Endothelial cell (in vitro differentiated cells): ENCODE measurements at regions not wholly inside any gene's neighbourhood (a gene's known extent, or its start where the extent isn't known, plus 50 kb on each side); places are given as distances from the start of the nearest gene placed in this dataset.

ENCODE experiments used
- DNase-seq: peaks from one replicate; pipeline ENCODE4 v3.0.0; 2021; ENCODE audit warnings: low spot score
- H3K27ac Mint-ChIP-seq: one replicate; pipeline ENCODE4 v1.8.0; 2021; ENCODE audit warnings: mixed read lengths, inconsistent platforms; ENCODE audit not compliant: unreplicated experiment
- H3K27me3 Mint-ChIP-seq: one replicate; pipeline ENCODE4 v1.8.0; 2021; ENCODE audit warnings: mild to moderate bottlenecking, moderate library complexity, mixed read lengths, inconsistent platforms; ENCODE audit not compliant: unreplicated experiment
- H3K36me3 Mint-ChIP-seq: one replicate; pipeline ENCODE4 v1.8.0; 2021; ENCODE audit warnings: mild to moderate bottlenecking, low read depth, mixed read lengths, inconsistent platforms; ENCODE audit not compliant: unreplicated experiment
- H3K4me1 Mint-ChIP-seq: one replicate; pipeline ENCODE4 v1.8.0; 2021; ENCODE audit warnings: mild to moderate bottlenecking, mixed read lengths, inconsistent platforms; ENCODE audit not compliant: unreplicated experiment
- H3K4me3 Mint-ChIP-seq: one replicate; pipeline ENCODE4 v1.8.0; 2021; ENCODE audit warnings: mild to moderate bottlenecking, mixed read lengths, inconsistent platforms; ENCODE audit not compliant: unreplicated experiment
- H3K9me3 Mint-ChIP-seq: one replicate; pipeline ENCODE4 v1.8.0; 2021; ENCODE audit warnings: mixed read lengths, inconsistent platforms; ENCODE audit not compliant: unreplicated experiment
- TF ChIP-seq, protein P1 (sequence below): fragments of 200-600 bp; sonication (generic); IDR thresholded peaks from one replicate; pipeline ENCODE4 v1.5.0; 2021; ENCODE audit warnings: antibody characterized with exemption; ENCODE audit not compliant: unreplicated experiment

DNA sequence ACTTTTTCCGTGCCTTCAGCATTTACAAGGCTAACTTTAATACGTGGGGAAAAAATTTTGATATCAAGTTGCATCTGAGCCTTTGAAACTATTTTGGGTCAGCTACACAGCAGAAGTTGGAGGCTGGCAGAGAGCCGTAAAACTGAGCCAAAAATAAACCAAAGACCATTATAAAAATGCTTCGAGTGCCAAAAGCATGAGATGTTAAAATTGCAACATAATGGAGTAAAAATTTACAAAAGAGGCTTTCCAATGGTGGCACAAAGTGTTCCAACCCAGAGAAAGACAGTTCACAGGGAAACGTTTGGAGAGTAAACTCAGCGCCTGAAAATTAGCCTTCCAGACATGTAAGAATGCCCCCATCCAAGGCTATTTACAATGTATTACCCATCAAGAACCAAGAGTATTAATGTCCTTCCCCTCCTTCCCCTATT, 190.3 kb downstream of the TLE1 start:
- H3K27me3 Mint-ChIP-seq: no peaks in the 10 kb centered on the region
- TF ChIP-seq, protein P1, sequence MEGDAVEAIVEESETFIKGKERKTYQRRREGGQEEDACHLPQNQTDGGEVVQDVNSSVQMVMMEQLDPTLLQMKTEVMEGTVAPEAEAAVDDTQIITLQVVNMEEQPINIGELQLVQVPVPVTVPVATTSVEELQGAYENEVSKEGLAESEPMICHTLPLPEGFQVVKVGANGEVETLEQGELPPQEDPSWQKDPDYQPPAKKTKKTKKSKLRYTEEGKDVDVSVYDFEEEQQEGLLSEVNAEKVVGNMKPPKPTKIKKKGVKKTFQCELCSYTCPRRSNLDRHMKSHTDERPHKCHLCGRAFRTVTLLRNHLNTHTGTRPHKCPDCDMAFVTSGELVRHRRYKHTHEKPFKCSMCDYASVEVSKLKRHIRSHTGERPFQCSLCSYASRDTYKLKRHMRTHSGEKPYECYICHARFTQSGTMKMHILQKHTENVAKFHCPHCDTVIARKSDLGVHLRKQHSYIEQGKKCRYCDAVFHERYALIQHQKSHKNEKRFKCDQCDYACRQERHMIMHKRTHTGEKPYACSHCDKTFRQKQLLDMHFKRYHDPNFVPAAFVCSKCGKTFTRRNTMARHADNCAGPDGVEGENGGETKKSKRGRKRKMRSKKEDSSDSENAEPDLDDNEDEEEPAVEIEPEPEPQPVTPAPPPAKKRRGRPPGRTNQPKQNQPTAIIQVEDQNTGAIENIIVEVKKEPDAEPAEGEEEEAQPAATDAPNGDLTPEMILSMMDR: no peak
- H3K27ac Mint-ChIP-seq: no peak overlapping the region
- DNase-seq: no peak
- no peak overlapping the region for H3K4me3 Mint-ChIP-seq
- H3K4me1 Mint-ChIP-seq: no peaks in the 10 kb centered on the region
- no peaks in the 10 kb centered on the region for H3K36me3 Mint-ChIP-seq
- no peaks in the 10 kb centered on the region for H3K9me3 Mint-ChIP-seq

DNA sequence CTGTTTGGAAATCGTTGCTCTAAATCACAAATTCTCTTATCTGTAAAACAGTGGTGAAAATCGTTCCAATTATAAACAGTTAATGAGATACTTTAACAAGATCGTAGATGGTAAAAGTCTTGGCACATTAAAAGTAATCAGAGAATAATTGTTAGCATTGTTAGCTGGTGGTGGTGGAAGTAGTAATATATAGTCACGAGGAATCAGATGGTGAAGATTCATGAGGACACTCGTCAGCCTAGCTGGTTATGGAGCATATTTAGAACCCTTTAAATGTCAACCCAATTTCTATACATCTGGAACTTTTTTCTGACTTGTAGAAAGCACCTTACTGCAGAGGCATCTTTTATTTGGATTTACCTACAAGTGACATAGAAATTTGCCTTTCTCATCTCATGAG, 190.8 kb downstream of the TLE1 start:
- H3K27me3 Mint-ChIP-seq: no peaks in the 10 kb centered on the region
- H3K36me3 Mint-ChIP-seq: no peaks in the 10 kb centered on the region
- H3K9me3 Mint-ChIP-seq: no peaks in the 10 kb centered on the region
- TF ChIP-seq, protein P1: no peak
- no peaks in the 10 kb centered on the region for H3K4me1 Mint-ChIP-seq
- H3K4me3 Mint-ChIP-seq: no peak overlapping the region
- DNase-seq: no peak
- no peak overlapping the region for H3K27ac Mint-ChIP-seq

DNA sequence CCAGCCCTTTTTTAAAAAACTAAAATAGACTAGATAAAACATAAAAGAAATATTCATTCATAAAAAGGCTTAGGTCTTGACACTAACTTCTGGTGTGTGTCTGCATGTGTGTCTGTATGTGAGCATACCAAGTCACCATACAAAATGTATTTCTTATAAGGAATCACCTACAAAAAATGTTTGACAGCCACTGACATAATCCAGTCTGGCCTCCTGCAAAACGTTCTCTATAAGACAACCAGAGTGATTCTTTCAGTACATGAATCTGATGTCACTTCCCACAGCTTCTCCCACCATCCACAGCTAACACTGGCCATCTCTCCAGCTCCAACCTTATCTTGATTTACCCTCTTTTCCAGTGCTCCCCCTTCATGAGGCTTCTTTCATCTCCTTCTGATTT, 192.3 kb downstream of the TLE1 start:
- Mint-ChIP-seq H3K4me3 (no peak overlapping the region), H3K27ac (no peak overlapping the region), H3K27me3 (no peaks in the 10 kb centered on the region), H3K4me1 (no peaks in the 10 kb centered on the region), H3K36me3 (no peaks in the 10 kb centered on the region), H3K9me3 (no peaks in the 10 kb centered on the region)
- TF ChIP-seq, protein P1: no peak
- no peak for DNase-seq

DNA sequence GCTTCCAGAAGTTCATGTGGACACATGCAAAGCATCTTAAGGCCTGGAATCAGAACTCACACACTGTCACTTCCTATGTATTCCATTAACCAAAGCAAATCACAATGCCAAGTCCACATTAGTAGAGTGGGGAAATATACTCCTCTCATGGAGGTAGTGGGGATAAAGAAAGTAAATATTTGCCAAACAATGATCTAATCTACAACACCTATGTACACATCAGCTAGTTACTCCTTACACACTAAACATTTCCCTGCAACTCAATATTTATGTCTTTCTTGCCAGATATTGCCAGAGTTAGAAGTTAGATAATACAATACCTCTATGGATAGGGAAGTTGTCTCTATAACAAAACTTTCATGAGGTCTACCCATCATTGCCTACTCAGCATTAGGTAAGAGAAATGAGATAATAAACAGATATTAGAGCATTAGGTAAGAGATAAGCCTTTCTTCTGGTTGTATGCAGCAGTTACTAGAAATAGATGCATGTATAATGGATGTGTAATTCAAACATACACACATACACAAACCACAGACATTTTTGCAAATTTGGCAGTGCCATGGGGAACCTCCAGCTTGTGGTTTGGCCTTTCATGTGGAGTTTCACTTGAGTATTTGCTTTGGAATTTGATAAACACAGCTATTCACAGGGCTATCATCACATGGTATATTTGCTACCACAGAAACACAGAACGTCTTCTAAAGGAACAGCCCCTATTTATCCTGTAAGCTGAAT, 196.5 kb downstream of the TLE1 start:
- no peak for DNase-seq
- H3K36me3 Mint-ChIP-seq: no peaks in the 10 kb centered on the region
- no peak overlapping the region for H3K27ac Mint-ChIP-seq
- no peak overlapping the region for H3K4me3 Mint-ChIP-seq
- peaks cover 1% of the 10 kb centered on the region for H3K4me1 Mint-ChIP-seq
- TF ChIP-seq, protein P1: no peak
- no peaks in the 10 kb centered on the region for H3K9me3 Mint-ChIP-seq
- no peaks in the 10 kb centered on the region for H3K27me3 Mint-ChIP-seq

DNA sequence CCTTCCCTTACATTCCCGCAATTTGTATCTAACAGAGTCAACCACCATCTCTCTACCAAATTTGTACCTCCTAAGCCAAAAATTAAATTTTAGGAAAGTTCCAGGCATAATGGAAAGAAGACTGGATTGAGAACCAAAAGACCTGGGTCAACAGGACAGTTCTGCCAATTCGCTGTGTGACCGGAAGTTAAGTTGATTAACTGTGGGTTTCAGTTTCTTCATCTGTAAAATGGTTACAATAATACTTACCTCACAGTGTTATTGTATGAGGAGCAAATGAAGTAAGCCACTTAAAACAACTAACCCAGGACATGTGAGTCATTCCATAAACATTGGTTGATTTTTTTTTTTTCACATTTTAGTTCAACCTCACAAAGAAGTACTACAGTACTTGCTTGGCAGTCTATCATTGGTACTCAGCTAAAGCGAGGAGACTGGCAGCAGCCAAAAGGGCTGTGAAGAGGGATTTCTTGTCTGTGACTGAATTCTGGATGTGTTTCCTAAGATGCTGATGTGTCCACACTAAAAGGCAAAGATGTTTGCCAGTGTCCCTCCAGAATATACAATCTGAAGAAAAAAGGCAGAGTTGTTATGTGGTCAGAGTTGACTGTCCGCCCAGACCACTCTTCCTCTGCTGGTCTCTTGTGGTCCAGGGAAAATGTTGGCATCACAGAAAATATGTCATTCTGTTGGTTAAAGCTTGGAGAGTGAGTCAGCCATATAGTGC, 198.6 kb downstream of the TLE1 start:
- no peak overlapping the region for H3K27ac Mint-ChIP-seq
- no peaks in the 10 kb centered on the region for H3K9me3 Mint-ChIP-seq
- peaks cover 3% of the 10 kb centered on the region for H3K4me1 Mint-ChIP-seq
- TF ChIP-seq, protein P1: no peak
- H3K4me3 Mint-ChIP-seq: no peak overlapping the region
- no peaks in the 10 kb centered on the region for H3K36me3 Mint-ChIP-seq
- H3K27me3 Mint-ChIP-seq: no peaks in the 10 kb centered on the region
- DNase-seq: no peak
